ENCODE measurements at regions not wholly inside any gene's neighbourhood (a gene's known extent, or its start where the extent isn't known, plus 50 kb on each side); places are given as distances from the start of the nearest gene placed in this dataset.

GRCh38 chr13:73351730-73352129, 292.9 kb downstream of the KLF5 start:
- TF ChIP-seq, protein P1, sequence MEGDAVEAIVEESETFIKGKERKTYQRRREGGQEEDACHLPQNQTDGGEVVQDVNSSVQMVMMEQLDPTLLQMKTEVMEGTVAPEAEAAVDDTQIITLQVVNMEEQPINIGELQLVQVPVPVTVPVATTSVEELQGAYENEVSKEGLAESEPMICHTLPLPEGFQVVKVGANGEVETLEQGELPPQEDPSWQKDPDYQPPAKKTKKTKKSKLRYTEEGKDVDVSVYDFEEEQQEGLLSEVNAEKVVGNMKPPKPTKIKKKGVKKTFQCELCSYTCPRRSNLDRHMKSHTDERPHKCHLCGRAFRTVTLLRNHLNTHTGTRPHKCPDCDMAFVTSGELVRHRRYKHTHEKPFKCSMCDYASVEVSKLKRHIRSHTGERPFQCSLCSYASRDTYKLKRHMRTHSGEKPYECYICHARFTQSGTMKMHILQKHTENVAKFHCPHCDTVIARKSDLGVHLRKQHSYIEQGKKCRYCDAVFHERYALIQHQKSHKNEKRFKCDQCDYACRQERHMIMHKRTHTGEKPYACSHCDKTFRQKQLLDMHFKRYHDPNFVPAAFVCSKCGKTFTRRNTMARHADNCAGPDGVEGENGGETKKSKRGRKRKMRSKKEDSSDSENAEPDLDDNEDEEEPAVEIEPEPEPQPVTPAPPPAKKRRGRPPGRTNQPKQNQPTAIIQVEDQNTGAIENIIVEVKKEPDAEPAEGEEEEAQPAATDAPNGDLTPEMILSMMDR (IDR thresholded peaks at IDR 0.05; ENCODE audit: poor library complexity), result no peak
- TF ChIP-seq EZH2phosphoT487 (IDR thresholded peaks at IDR 0.05; ENCODE audit: low read depth, severe bottlenecking, unreplicated experiment), result no peak
- TF ChIP-seq EZH2 (IDR thresholded peaks at IDR 0.05; ENCODE audit: borderline replicate concordance), result no peak

Data from hepatocyte (in vitro differentiated cells).